ENCODE measurements at regions not wholly inside any gene's neighbourhood (a gene's known extent, or its start where the extent isn't known, plus 50 kb on each side); places are given as distances from the start of the nearest gene placed in this dataset.

GRCh38 chr3:64384561-64384960 lies 159.3 kb upstream of the PRICKLE2 start:
- no peak overlapping the region for H3K27ac ChIP-seq
- no peaks in the 10 kb centered on the region; the same call in 2 of the 3 replicates for H3K4me1 ChIP-seq
- no peak overlapping the region for H3K4me3 ChIP-seq
- FAIRE-seq, result no peak
- no peak overlapping the region for H3K4me2 ChIP-seq
- DNase-seq (ENCODE audit: low read depth in 1 of 2, low spot score in 1 of 2), result no peak
- no peak for ATAC-seq
- WGBS (ENCODE audit: missing lambda C conversion rate), result 62% methylated on average over 3 of the region's 3 CpGs
- no peaks in the 10 kb centered on the region for H3K9me3 ChIP-seq
- TF ChIP-seq CHD4 (IDR thresholded peaks at IDR 0.05; ENCODE audit: borderline replicate concordance) (no peak), CBX8 (IDR thresholded peaks at IDR 0.05) (no peak), GATA3 (IDR thresholded peaks at IDR 0.05; ENCODE audit: borderline replicate concordance) (no peak), HOXB5 (CRISPR knock-in tag; IDR thresholded peaks at IDR 0.05) (no peak), HEYL (CRISPR knock-in tag; IDR thresholded peaks at IDR 0.05) (no peak), MYC (IDR thresholded peaks at IDR 0.05; ENCODE audit: borderline replicate concordance, low read length) (no peak), RCOR1 (IDR thresholded peaks at IDR 0.05; ENCODE audit: low read depth, low read length) (no peak), MAZ (IDR thresholded peaks at IDR 0.05; ENCODE audit: borderline replicate concordance, low read depth, low read length) (no peak), JUN (IDR thresholded peaks at IDR 0.05) (no peak), KDM1A (IDR thresholded peaks at IDR 0.05; ENCODE audit: low read depth) (no peak), BHLHE40 (IDR thresholded peaks at IDR 0.05; ENCODE audit: low read depth, low read length) (no peak), TP53 (CRISPR knock-in tag; IDR thresholded peaks at IDR 0.05) (no peak)
- CTCF ChIA-PET, result interaction anchor here (1.1 kb wide), 1 partner anchor 211 kb away, joined by 3 read pairs; no protein-coding TSS in a partner anchor
- POLR2A ChIA-PET, result no interaction called here

DNA sequence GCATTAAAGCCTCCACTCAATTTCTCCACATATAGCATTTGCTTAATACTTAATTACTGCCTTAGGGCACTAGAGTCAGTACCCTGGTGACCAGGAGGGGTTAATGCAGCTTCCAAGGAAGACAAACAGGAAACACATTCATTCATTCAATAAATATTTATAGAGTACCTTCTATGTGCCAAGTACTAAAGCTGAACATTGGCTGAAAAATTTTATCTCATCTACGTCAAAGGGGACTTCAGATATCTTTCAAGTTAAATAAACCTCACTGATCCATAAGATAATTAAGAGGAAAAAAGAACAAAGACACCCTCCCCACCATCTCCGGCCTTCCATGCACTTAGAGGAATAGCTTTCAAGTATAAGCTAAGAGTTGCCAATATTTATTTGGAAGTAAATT lies 156.9 kb upstream of the PRICKLE2 start:
- no peaks in the 10 kb centered on the region; the same call in 2 of the 3 replicates for H3K4me1 ChIP-seq
- H3K27ac ChIP-seq, result no peak overlapping the region
- POLR2A ChIA-PET, result no interaction called here
- no peak overlapping the region for H3K4me2 ChIP-seq
- no peak overlapping the region for H3K4me3 ChIP-seq
- FAIRE-seq (no peak), DNase-seq (ENCODE audit: low read depth in 1 of 2, low spot score in 1 of 2) (no peak), ATAC-seq (no peak)
- CTCF ChIA-PET, result interaction anchor here (1.6 kb wide), 1 partner anchor 12 kb away, joined by 4 read pairs; no protein-coding TSS in a partner anchor
- TF ChIP-seq POLR2A (IDR thresholded peaks at IDR 0.05; ENCODE audit: low read length) (no peak), HOXB13 (CRISPR knock-in tag; IDR thresholded peaks at IDR 0.05; ENCODE audit: low read depth) (no peak), POLR2AphosphoS2 (conservative IDR thresholded peaks at IDR 0.05; ENCODE audit: low read length) (no peak), SMC3 (IDR thresholded peaks at IDR 0.05) (no peak), CBX2 (IDR thresholded peaks at IDR 0.05; ENCODE audit: borderline replicate concordance, low read depth) (no peak), USF2 (IDR thresholded peaks at IDR 0.05) (no peak), HOXB5 (CRISPR knock-in tag; IDR thresholded peaks at IDR 0.05) (no peak), BHLHE40 (IDR thresholded peaks at IDR 0.05; ENCODE audit: low read depth, low read length) (no peak), CHD4 (IDR thresholded peaks at IDR 0.05; ENCODE audit: borderline replicate concordance) (no peak), NPAS2 (CRISPR knock-in tag; IDR thresholded peaks at IDR 0.05; ENCODE audit: borderline replicate concordance) (no peak), RARB (CRISPR knock-in tag; IDR thresholded peaks at IDR 0.05) (no peak), NFE2L2 (conservative IDR thresholded peaks at IDR 0.05; ENCODE audit: low read length) (no peak), GATA3 (IDR thresholded peaks at IDR 0.05; ENCODE audit: borderline replicate concordance) (no peak), FOSB (CRISPR knock-in tag; IDR thresholded peaks at IDR 0.05) (no peak), ZNF302 (CRISPR knock-in tag; IDR thresholded peaks at IDR 0.05) (no peak), TFCP2L1 (CRISPR knock-in tag; IDR thresholded peaks at IDR 0.05) (no peak), MAFK (IDR thresholded peaks at IDR 0.05; ENCODE audit: partially characterized antibody) (no peak), ZC3H11A (IDR thresholded peaks at IDR 0.05) (no peak), ESRRA (IDR thresholded peaks at IDR 0.05; ENCODE audit: borderline replicate concordance, low read length) (no peak)
- whole genome bisulfite sequencing (ENCODE audit: missing lambda C conversion rate), result 80% methylated on average over 2 of the region's 2 CpGs
- no peaks in the 10 kb centered on the region for H3K9me3 ChIP-seq

DNA sequence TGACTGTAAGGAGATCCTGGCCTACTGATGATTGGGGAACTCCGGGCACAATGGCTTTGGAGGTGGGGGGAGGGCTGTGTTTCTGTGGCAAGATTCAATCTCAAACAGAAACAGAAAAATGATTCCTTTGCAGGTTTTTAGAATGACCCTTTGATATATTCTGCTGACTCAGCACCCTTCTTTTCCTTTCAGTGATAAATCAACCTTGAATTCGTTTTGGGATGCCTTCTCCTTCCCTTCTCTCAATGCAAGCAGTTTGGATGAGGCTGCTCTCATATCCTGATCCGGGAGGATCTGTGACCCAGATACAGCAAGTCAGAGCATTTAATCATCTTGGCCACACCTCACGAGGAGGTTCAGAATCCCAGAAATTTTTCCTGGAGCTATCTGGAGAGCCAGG lies 156.1 kb upstream of the PRICKLE2 start:
- Histone ChIP-seq H3K4me1 (no peaks in the 10 kb centered on the region; the same call in 2 of the 3 replicates), H3K4me3 (no peak overlapping the region), H3K4me2 (no peak overlapping the region), H3K27ac (no peak overlapping the region), H3K9me3 (peaks cover under 1% of the 10 kb centered on the region; the same call in 1 of the 3 replicates)
- no peak for ATAC-seq
- no peak for FAIRE-seq
- TF ChIP-seq, protein P1, sequence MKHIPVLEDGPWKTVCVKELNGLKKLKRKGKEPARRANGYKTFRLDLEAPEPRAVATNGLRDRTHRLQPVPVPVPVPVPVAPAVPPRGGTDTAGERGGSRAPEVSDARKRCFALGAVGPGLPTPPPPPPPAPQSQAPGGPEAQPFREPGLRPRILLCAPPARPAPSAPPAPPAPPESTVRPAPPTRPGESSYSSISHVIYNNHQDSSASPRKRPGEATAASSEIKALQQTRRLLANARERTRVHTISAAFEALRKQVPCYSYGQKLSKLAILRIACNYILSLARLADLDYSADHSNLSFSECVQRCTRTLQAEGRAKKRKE (CRISPR knock-in tag; IDR thresholded peaks at IDR 0.05; ENCODE audit: low read depth), result no peak
- no peak for TF ChIP-seq NFE2L2 (conservative IDR thresholded peaks at IDR 0.05; ENCODE audit: low read length)
- no peak for TF ChIP-seq PBX3 (IDR thresholded peaks at IDR 0.05)
- no peak for TF ChIP-seq POLR2AphosphoS2 (conservative IDR thresholded peaks at IDR 0.05; ENCODE audit: low read length)
- peak; percentile 98 for TF ChIP-seq MAFK (IDR thresholded peaks at IDR 0.05; ENCODE audit: partially characterized antibody)
- no peak for TF ChIP-seq KDM5A (IDR thresholded peaks at IDR 0.05)
- no peak for TF ChIP-seq BHLHE40 (IDR thresholded peaks at IDR 0.05; ENCODE audit: low read depth, low read length)
- TF ChIP-seq JUNB (IDR thresholded peaks at IDR 0.05), result no peak
- ChIA-PET POLR2A (no interaction called here), CTCF (interaction anchor here (1.6 kb wide), 1 partner anchor 11 kb away, joined by 4 read pairs; no protein-coding TSS in a partner anchor)
- 65% methylated on average over 3 of the region's 4 CpGs for WGBS (ENCODE audit: missing lambda C conversion rate)
- no peak for DNase-seq (ENCODE audit: low read depth in 1 of 2, low spot score in 1 of 2)
